Suppressor macrophage (primary cell): ENCODE measurements at regions not wholly inside any gene's neighbourhood (a gene's known extent, or its start where the extent isn't known, plus 50 kb on each side); places are given as distances from the start of the nearest gene placed in this dataset.

Source experiments
- DNase-seq, 4 experiments: peaks; one replicate each; pipeline ENCODE4 v3.0.0-alpha.2; 2020 to 2022

DNA sequence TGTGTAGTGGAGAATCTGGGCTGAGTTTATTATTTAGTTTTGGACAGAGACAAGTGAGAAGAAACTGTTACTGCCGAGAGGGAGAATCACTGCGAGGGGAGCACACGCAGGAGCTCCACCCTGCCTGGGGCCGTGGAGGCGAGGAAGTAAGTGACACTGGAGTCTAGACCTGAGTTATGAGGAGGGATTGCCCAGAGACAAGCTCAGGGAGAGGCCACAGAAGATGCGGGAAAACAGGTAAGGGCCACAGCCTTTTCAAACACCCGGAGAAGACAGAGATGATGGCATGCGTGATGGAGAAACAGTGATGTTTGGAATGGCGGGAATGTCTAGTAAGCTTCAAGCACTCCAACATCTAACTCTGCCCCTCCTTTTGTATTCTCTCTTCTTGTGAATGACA, 84.1 kb downstream of the TNFSF11 start:
- no peak for DNase-seq

DNA sequence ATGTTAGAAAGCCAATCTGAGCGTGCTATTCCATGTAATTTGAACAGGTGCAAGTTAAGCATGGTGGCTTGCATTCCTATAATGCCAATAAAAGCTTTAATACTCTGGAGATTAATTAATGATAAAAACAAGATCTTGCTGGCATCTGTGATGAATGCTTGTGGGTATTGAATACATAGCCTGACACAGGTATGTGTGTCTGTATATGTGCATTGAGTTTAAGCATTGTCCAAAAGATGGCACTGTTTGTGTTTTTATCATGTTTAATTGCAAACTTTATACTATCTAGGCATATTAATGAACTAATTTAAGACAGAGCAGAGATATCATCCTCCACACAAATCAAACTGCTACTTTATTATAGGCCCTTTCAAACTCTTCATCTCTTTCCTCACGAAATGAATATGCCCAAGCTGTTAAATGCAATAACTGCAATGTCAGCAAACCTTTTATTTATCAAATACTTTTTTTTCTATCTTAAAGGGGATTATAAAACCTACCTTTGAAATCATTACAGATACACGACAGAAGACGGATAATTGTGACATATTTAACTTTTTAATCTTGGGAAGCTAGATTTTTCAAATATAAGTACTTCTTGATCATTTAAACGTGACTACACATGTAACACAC, 86.5 kb downstream of the TNFSF11 start:
- no peak for DNase-seq

DNA sequence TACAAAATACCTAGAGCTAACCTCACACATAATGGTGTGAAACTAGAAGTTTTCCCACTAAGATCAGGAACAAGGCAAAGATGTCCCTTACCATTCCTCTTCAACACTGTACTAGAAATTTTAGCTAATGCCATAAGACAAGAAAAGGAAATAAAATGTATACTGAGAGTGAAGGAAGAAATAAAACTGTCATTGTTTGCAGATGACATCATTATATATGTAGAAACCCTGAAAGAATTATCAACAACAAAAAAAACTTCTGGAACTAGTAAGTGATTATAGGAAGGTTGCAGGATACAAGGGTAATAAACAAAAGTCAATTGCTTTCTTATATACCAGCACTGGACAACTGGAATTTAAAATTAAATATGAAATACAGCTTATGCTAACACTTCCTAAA, 93.7 kb downstream of the TNFSF11 start:
- DNase-seq = no peak

DNA sequence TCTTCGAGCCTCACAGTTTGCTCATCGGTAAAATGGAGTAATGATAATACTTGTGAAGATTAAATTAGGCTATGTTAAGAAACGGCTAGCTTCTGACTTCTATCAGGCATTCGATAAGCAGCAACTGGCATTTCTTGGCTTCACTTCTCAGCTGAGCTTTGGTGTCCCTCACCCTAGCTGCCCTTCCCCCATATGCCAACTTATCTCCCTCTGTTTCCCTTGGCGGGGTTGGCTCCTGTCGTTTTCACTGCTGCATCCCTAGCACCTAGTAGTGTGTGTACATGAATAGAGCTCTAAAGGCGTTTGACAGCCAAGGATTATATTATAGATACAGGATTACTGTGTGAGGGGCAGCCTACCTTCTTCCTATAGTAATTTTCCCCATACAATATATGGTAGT, 97.5 kb downstream of the TNFSF11 start:
- no peak for DNase-seq

DNA sequence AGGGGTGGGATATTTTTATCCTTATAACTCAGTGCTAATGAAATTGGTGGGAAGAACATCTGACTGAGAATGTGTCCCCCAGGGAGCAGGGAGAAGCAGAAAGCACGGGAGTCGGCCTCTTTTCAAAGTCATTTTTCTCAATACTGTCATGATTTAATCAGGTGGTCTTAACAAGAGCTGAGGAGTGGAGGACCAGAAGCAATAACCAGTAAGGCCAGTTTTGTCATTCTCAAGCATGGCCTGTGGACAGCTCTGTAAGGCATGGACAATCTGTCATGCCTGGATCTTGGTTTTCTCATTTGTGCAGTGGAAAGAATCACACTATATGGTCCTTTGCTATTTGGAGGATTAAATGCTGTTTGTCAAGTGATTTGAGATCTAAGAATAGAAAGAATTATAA, 99.7 kb downstream of the TNFSF11 start:
- no peak for DNase-seq

DNA sequence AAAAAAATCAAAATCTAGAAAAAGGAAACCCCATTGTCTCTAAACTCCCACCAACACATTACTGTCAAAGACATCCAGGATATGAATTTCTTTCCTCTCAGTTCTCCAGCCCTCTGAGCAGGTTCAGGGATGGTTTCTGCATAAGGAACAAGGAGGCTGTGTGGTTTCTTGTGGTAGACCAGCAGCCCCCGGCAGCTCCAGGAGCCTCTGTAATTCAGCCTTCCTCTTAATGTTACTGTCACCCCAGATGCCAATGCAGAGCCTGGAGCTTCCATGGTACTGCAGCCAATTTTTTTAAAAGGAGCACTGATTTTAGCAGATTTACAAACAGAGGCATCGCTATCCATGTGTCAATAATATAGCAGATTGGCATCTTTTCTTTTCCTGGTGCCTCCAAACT, 100.6 kb upstream of the FAM216B start:
- peak in 1 of 4 experiments; percentile 3 for DNase-seq

DNA sequence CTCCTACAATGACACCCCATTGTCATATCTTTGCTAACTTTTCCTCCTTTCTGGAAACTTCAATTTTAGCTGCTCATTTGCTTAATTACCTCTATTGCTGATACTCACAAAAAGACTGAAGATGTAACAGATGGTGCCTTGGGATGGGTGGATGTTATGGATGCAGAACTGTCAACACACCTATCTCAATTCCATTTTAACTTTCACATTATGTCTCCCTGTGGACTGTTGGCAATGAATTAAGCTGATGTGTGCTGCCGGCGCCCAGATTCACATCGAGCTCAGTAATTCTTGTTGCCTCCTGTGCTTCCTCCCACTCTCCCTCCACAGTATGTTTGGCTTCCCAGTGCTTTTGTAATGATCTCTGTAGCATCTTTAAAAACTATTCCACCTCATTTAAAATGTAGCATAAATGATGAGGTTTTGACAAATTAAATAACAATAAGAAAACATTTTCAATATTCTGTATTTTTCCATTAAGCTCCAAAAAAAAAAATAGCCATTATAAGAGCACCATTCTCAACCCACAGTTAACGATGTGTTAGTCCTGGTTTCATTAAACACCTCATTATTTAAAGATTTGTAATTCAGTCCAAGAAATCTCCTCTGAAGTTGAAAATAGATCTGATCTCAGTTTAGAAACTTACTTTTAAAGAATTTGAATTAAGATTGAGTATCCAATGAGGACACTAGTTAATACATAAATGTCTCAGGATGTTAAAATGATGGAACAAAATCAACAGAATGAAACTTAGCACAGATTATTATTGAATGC, 99.9 kb upstream of the FAM216B start:
- no peak for DNase-seq

DNA sequence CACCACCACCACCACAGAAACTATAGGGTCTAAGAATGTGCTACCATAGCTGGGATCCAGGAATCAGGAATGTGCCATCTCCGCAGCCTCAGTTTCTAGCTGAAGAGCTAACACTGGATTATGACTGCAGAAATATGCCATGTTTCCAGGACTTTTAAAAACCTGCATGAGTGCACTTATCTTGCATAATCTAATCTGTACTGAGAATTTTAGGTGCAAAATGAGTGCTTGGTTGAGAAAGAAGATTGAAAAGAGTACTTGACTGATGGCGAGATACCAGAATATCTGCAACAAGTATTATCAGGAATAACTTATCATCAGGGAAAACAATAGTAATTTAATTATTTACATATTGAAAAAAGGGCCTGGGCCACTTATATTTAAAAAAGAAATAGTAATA, 97.2 kb upstream of the FAM216B start:
- DNase-seq = no peak

DNA sequence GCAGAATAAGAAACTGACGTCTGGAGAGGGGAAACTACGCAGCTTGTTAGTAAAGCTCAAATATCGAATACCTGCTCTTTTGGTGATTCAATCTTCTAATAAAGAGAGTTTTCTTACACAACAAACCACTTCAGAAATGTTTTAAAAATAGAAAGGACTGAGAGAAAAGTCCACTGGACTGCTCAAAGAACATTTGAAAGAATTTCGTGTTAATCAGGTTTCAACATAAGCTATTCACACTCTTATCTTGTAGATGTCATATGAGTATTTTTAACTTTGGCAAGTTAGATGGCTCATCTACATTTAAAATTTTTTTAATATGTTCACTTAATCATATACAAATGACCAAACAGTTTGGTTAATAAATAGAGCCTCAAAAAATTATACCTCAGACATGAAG, 95.6 kb upstream of the FAM216B start:
- no peak for DNase-seq

DNA sequence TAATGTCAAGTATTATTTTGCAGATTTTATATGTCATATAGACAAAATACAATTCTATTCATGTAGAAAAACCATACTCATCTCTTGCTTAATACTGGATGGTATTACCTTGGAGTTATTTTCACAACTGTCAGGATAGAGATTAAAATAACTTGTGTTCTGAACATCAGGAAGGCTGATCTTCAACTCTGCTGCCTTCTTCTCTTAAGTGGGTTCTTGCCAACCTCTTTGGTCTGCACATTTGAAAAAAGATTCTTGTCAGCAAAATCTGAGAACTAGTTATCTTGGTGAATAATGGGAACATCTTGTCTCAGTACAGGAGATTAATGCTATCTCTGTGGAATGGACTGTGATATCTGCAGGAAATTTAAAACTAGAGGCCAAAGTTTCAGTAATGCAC, 95.2 kb upstream of the FAM216B start:
- no peak for DNase-seq

DNA sequence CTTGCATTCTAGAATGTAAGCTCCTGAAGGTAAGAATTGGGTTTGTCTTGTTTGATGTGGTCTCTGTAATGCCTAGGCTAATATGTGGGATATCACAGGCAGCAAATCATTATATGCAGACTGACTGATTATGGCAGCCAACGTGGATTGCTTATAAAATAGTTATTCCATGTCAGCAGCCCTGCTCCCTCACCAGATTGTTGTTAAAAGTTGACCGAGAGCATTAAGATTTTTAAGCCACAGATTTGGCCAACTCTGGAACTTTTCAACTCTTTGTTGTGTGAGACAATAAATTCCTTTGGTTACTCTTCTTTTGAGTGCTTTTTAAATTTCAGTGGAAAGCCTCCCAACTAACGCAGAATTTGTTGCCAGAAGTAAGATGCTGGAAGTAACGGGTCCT, 92.6 kb upstream of the FAM216B start:
- DNase-seq = no peak

DNA sequence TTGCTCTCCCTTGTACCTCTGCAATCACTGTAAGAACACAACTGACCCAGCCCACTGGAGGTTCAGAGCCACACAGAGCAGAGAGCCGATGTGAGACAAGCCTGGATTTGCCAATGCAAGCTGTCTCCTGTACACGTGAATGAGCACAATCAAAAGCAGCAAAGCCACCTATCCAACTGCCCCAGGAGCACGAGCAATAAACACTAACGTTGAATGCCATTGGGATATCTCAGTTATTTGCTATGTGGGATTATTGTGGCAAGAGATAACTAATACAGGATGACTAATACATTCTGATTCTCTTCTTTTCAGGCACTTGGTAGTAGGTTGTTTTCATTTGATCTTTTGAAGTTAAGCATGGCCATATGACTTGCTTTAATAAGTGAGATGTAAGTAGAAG, 85.2 kb upstream of the FAM216B start:
- no peak for DNase-seq

DNA sequence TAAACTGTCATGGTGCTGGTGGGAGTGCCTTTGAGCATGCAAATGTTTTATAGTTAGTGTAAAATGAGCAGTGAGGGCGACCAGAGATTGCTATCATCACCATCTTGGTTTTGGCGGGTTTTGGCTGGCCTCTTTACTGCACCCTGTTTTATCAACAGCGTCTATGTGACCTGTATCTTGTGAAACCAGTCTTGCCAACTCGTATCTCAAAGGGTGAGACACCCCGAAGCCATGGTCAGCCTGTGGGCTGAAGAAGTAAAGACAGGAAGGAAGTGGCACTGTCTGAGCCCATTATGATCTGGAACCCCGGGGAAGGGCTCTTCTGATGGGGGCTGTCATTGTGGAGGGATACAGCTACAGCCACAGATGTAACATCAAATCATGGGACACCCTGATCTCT, 81.5 kb upstream of the FAM216B start:
- DNase-seq = no peak

DNA sequence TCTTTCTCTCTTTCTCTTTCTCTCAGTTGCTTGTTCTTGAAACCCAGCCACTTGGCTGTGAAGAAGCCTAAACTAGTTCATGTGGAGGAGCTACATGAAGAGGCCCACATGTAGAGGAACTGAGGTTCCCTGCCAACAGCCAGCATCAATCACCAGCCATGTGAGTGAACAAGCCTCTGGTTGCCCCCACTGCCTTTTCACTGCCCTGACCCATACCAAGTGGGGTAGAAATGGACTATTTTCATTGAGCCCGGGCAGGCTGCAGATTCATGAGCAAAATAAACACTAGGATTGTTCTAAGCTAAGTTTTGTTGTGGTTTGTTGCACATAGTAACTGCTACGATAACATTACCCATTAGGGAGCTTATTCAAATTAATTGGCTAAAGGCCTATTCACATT, 78.7 kb upstream of the FAM216B start:
- no peak for DNase-seq

DNA sequence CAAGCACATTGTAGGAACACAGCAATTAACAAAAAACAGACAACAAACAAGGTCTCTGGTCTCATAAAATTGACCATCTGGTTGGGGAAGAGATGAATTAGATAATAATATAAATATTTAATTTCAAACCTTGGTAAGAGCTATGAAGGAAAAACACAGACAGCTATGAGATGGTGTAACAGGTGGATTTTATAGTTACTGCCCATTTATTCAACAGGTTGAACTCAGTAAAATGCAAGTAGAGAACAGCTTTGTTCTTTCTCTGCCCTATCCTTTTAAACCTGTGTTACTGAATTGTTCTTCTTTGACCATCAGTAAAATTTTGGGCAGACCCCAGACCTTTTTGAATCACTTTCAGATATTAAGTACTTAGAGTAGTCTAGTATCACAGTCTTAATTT, 77.6 kb upstream of the FAM216B start:
- DNase-seq = no peak

DNA sequence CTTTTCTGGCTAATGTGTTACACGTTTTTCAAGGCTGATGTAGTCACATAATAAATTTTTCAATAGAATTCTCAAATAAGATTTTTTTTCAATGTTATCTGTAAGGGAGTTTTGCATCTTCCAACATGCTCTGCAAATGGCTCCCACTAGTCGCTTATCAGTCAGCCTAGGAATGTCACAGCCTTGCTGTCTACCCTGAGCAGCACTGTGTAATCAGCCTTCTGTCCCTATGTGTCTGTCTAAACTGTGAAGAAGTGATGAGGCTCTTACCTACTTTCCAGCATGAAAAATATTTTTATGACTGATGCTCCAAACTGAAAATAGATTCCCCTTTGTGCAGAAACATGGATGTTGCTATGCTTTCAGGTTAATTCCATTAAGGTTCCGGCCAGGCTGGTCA, 75.1 kb upstream of the FAM216B start:
- no peak for DNase-seq

DNA sequence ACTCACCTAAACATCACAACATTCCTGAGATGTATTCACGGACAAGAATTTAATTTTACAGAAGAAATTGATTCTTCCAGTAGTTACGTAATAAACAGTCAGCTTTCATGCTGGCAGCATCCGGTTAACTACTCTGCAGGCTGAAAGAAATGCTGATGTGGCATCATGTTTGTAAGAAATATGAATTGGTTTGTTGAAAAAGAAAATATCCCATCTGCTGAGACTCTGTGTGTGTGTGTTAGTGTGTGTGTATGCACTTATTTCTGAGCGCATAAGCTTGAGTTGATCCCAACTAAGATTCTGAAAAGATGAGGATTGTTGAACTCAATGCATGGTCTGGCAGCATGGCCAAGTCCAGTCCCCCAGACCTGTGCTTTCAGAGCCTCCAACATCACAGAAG, 74.3 kb upstream of the FAM216B start:
- DNase-seq = no peak

DNA sequence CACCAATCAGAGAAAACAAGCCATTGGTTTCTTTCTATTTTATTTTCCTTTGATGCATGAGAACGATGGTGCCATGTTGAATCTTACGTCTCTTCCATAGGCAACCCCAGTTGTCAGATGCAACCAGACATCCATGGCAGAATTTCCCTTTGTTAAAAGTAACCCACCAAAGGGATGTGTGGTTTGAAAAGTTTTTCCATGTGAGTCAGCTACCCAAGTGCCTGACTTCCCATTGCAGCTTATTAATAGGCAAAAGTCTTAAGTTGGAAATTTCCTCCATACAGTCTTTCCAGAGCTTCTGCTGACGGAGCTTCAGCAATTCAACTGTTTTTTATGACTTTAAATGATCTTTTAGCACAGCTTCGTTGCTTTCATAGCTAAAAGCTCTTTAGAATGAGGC, 73.8 kb upstream of the FAM216B start:
- no peak for DNase-seq

DNA sequence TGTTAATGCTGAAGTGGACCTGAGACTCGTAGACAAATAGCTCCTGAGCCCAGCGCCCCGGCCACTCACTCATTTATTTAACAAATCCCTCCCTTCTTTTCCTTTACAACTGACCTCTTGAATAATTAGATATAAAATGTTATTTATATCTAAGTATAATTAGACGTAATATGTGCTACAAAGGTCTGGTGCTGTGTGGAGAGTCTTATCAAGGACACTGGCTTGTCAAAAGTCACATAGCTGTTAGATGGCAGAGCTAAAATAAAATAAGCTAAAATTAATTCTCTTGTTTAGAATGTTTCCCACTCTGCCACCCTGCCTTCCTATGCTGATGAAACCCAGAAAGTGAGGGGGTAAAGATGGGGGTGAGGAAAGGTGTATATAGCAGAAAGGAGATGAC, 73.0 kb upstream of the FAM216B start:
- DNase-seq = no peak

DNA sequence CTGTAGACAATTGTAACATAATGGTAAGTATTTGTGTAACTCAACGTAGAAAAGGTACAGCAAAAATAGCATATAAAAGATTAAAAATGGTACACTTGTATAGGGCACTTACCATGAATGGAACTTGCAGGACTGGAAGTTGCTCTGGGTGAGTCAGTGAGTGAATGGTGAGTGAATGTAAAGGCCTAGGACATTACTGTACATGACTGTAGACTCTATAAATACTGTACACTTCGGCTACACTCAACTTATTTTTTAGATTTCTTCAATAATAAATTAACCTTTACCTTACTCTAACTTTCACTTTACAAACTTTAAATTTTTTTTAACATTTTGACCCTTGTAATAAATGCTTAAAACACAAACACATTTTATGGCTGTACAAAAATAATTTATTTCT, 72.1 kb upstream of the FAM216B start:
- no peak for DNase-seq

DNA sequence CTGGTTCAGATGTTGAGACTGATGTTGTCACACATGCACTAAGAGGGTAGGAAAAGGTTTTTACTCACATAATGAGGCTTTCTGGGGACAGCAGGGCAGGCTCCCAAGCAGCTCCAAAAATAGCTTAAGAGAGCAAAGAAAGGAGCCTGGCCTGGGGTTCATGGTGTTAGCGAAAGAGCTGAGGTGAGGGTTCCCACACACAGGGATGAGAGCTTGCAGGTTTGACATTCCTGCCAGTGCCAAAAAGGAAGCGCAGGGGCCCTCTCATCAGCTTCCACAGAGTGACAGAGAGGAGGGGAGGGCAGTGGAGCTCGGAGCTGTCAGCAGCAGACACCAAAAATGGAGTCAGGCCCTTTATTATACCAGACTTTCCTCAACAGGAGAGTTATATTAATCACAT, 65.5 kb upstream of the FAM216B start:
- no peak for DNase-seq

DNA sequence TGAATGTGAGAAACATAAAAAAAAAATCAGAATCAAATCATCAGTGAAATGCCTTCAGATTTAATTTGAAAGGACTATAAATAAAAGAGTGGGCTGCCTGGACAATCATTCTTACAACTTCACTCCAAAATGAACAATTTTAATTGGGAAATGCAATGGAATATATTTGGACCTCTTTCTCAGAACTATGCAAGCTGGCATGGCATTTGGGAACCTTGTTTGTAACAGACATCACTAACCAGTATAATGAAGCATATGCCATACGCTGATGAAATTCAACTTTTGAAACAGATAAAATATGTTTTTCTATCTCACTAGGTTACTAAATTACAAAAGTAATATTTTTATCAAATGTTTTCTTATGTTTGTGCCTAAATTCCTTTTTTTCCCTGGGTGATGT, 64.2 kb upstream of the FAM216B start:
- no peak for DNase-seq

DNA sequence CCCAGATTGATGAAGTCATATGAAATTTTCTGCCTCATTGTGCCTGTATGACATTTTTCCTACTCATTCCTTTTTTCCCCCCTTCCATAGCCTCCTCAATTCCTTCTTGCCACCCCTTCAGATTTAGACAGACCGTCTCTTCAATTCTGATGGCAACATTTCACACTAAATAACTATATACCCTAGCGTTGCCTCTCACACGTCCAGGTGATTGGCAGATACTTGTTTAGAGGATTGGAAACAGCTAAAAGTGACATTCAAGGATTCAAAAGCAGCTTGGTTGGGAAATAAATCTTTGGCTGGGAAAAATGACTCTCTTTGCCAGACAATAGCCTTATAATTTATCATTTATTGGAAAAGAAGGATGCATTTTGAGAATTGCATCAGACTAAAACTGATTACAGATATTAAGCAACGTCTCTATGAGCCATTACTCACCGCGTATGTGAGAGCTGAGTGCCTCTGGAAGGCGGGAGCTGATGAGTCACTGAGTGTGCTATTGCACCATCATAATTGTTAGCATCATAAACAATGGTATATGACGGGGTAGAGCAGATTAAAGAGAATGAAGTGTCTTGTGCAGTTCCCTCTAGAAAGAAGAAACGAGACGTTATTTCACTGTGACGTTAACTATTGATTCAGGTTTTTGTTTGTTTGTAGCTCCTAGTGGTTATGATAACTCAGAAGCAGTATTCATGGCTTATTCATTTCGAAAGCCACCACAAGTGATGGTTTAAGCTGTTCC, 61.1 kb upstream of the FAM216B start:
- peak; percentile 83 to 91 (median 86) for DNase-seq

DNA sequence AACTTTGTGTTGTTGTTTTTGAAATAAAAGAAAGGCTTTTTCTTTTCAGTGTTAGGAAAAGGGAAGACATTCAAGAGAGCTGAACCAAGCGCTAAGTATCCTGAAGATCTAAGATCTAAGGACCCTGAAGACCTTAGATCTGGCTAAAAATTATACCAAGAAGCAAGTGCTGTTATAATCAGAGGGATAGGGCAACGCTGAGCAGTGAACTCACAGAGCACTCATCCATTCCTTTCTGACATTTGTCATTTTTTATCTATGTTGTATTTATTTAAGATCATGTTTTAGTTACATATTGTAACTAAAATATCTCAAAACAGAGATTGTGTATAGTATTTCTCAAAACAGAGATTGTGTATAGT, 60.5 kb upstream of the FAM216B start:
- DNase-seq = no peak
